ENCODE measurements at regions not wholly inside any gene's neighbourhood (a gene's known extent, or its start where the extent isn't known, plus 50 kb on each side); places are given as distances from the start of the nearest gene placed in this dataset.

DNA sequence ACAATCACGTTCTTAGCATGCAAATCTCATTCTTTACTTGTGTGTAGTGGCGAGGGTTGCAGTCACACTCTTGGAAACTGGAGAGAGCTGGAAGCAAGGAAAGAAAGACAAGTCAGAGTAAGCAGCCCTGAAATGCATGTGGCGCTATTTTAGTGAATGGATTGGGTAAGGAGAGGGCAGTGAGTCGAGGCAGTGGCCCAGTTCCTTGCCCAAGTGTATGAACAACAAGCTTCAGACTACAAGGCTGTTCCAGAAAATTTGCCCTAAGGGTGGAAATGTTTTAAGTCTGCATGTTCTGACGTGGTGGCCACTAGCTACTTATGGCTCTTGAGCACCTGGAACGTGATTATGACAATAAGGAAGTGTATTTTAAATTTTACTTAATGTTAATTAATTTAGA lies 59.4 kb upstream of the PTPN3 start:
- TF ChIP-seq POLR2A (IDR thresholded peaks at IDR 0.05) = no peak
- TF ChIP-seq, protein P1, sequence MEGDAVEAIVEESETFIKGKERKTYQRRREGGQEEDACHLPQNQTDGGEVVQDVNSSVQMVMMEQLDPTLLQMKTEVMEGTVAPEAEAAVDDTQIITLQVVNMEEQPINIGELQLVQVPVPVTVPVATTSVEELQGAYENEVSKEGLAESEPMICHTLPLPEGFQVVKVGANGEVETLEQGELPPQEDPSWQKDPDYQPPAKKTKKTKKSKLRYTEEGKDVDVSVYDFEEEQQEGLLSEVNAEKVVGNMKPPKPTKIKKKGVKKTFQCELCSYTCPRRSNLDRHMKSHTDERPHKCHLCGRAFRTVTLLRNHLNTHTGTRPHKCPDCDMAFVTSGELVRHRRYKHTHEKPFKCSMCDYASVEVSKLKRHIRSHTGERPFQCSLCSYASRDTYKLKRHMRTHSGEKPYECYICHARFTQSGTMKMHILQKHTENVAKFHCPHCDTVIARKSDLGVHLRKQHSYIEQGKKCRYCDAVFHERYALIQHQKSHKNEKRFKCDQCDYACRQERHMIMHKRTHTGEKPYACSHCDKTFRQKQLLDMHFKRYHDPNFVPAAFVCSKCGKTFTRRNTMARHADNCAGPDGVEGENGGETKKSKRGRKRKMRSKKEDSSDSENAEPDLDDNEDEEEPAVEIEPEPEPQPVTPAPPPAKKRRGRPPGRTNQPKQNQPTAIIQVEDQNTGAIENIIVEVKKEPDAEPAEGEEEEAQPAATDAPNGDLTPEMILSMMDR (IDR thresholded peaks at IDR 0.05) = no peak
- Histone ChIP-seq H3K27ac (no peak overlapping the region), H3K4me1 (no peaks in the 10 kb centered on the region), H3K9me3 (no peaks in the 10 kb centered on the region), H3K27me3 (no peaks in the 10 kb centered on the region), H3K4me3 (no peak overlapping the region), H3K36me3 (no peaks in the 10 kb centered on the region)
- DNase-seq = no peak
- intact Hi-C loops (cut with DNase I; ENCODE audit: low total_unique reads) = no loop called here

GRCh38 chr9:109558718-109559151 lies 60.6 kb upstream of the PTPN3 start:
- Histone ChIP-seq H3K27ac (no peak overlapping the region), H3K36me3 (no peaks in the 10 kb centered on the region), H3K4me1 (no peaks in the 10 kb centered on the region), H3K4me3 (no peak overlapping the region), H3K27me3 (no peaks in the 10 kb centered on the region), H3K9me3 (no peaks in the 10 kb centered on the region)
- intact Hi-C loops (cut with DNase I; ENCODE audit: low total_unique reads) = no loop called here
- TF ChIP-seq, protein P1 (IDR thresholded peaks at IDR 0.05) = no peak
- TF ChIP-seq POLR2A (IDR thresholded peaks at IDR 0.05) = no peak
- no peak for DNase-seq

DNA sequence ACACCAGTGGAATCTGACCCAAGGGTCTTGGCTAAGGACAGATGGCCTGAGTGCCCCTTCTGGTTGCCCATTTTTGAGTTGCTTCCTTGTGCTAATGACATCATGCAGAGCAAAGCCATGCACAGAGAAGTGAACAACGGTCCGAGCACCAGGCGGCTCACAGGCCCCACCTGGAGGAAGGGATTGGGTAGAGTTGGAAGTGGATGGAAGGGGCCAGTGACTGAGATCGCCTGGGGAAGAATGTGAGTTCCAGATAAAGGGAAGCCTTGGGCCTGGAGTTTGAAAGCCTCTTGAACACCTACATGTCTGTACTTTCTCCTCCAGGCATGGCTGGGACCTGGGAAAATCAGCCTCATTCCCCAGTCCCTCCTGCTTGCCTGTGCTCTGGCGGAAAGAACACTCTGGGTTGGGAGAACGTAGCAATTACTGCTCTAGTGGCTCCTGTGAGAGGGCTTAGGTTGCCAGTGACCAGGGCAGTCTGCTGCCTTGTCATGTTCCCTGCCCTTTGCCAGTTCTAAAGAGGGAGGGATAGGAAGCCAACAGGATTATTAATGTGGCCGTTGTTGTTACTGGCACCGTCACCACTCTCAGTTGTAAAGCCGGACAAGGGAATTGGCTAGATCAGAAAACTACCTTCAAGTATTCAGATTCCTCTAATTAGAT lies 62.5 kb upstream of the PTPN3 start:
- no peak overlapping the region for H3K27ac ChIP-seq
- no peak for DNase-seq

GRCh38 chr9:109561137-109561536 lies 63.0 kb upstream of the PTPN3 start:
- intact Hi-C loops (cut with DNase I; ENCODE audit: low total_unique reads) = no loop called here
- no peak overlapping the region for H3K27ac ChIP-seq

More for the DNA sequence above, 62.5 kb upstream of the PTPN3 start:
- H3K9me3 ChIP-seq = no peaks in the 10 kb centered on the region
- no peak overlapping the region for H3K4me3 ChIP-seq
- no peaks in the 10 kb centered on the region for H3K36me3 ChIP-seq
- H3K4me1 ChIP-seq = no peaks in the 10 kb centered on the region
- no peak for TF ChIP-seq POLR2A (IDR thresholded peaks at IDR 0.05)
- TF ChIP-seq, protein P1 (IDR thresholded peaks at IDR 0.05) = no peak
- H3K27me3 ChIP-seq = no peaks in the 10 kb centered on the region
- intact Hi-C loops (cut with DNase I; ENCODE audit: low total_unique reads) = no loop called here

DNA sequence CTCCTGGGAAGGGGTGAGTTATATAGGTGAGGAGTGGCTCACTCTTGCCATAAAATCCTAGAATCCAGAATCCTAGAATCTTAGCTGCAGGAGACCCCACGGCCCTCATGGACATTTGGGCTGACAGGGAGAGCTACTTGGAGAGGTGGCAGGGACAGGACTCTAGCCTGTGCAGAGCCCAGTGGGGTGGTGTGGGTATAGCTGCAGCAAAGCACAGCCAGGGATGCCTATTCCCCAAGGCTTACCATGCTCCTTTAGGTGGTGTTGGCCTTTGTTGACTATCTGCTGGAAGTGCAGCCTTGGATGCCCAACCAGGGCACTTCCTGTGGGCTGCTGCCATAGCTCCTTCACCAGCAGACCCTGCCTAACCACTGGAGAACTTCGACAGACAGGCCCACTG lies 70.0 kb upstream of the PTPN3 start:
- no peaks in the 10 kb centered on the region for H3K4me1 ChIP-seq
- no peaks in the 10 kb centered on the region for H3K27me3 ChIP-seq
- H3K9me3 ChIP-seq = no peaks in the 10 kb centered on the region
- H3K27ac ChIP-seq = no peak overlapping the region
- no peak for DNase-seq
- intact Hi-C loops (cut with DNase I; ENCODE audit: low total_unique reads) = no loop called here
- H3K4me3 ChIP-seq = no peak overlapping the region
- TF ChIP-seq, protein P1 (IDR thresholded peaks at IDR 0.05) = no peak
- TF ChIP-seq POLR2A (IDR thresholded peaks at IDR 0.05) = no peak
- no peaks in the 10 kb centered on the region for H3K36me3 ChIP-seq

More at GRCh38 chr9:109561137-109561536, 63.0 kb upstream of the PTPN3 start:
- no peaks in the 10 kb centered on the region for H3K4me1 ChIP-seq
- no peaks in the 10 kb centered on the region for H3K9me3 ChIP-seq
- no peak overlapping the region for H3K4me3 ChIP-seq
- TF ChIP-seq, protein P1 (IDR thresholded peaks at IDR 0.05) = no peak
- no peak for TF ChIP-seq POLR2A (IDR thresholded peaks at IDR 0.05)
- DNase-seq = no peak
- no peaks in the 10 kb centered on the region for H3K27me3 ChIP-seq
- H3K36me3 ChIP-seq = no peaks in the 10 kb centered on the region
